ENCODE measurements at regions not wholly inside any gene's neighbourhood (a gene's known extent, or its start where the extent isn't known, plus 50 kb on each side); places are given as distances from the start of the nearest gene placed in this dataset.
"Not testable (repeated sequence)": the region's sequence is repeated elsewhere in the genome, so short reads cannot be mapped to it uniquely, and the experiment has no call there.

GRCh38 chr14:43522191-43522590, 984.9 kb downstream of the FSCB start:
- no peak for DNase-seq

GRCh38 chr14:43503508-43503907, 1003.6 kb downstream of the FSCB start:
- no peak for DNase-seq

DNA sequence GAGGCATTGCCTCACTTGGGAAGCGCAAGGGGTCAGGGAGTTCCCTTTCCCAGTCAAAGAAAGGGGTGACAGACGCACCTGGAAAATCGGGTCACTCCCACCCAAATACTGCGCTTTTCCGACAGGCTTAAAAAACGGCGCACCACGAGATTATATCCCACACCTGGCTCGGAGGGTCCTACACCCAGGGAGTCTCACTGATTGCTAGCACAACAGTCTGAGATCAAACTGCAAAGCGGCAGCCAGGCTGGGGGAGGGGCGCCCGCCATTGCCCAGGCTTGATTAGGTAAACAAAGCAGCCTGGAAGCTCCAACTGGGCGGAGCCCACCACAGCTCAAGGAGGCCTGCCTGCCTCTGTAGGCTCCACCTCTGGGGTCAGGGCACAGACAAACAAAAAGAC, 1014.7 kb downstream of the FSCB start:
- DNase-seq: not testable (repeated sequence)

- peak; percentile 26 for DNase-seq
Measured at GRCh38 chr14:43483415-43483814, 1023.7 kb downstream of the FSCB start.

GRCh38 chr14:43481864-43482263, 1025.2 kb downstream of the FSCB start:
- no peak for DNase-seq

DNA sequence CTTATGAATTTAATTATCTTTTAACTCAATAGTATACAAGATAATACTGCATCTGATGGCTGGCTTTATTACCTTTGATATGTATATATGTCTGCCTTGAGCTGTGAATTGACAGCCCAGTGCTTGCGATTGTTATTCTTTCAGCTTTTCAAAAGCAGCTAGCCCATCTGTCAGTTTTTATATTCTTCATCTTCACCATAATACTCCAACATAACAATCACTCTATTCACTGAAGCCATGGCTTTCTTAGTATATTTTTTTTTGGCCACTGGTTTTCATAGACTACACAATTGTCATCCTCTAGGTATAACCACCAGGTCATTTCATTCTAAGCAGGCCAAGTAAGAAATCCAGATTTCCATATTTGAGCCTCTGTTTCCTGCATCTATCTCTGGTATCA, 1026.1 kb downstream of the FSCB start:
- no peak for DNase-seq

- no peak for DNase-seq
Measured at GRCh38 chr14:43479596-43480195, 1027.4 kb downstream of the FSCB start.

DNA sequence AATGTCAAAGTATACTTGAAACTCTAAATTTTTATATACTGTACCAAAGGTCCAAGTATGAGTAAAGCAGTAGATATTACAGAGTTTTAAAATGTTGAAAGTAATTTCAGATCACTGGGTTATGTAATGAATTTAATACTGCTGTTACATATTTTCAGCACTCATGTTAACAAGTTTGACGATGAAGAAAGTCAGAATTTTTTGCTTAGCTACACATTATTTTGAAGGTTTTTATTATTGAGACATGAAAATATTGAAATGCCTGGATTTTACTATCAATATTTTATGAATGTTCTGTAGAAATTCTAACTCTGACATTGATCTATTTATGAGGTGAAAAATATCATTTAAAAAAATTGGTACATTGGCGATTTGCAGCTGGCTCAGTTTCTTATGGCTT, 1030.3 kb downstream of the FSCB start:
- no peak for DNase-seq

GRCh38 chr14:43475757-43476156, 1031.3 kb downstream of the FSCB start:
- DNase-seq: no peak

GRCh38 chr14:43471595-43471994, 1035.5 kb downstream of the FSCB start:
- DNase-seq: peak; percentile 71

- DNase-seq: no peak
Measured at GRCh38 chr14:43464968-43465367, 1042.1 kb downstream of the FSCB start.

GRCh38 chr14:43449291-43449690, 1057.8 kb downstream of the FSCB start:
- no peak for DNase-seq

GRCh38 chr14:43438056-43438455, 1069.0 kb downstream of the FSCB start:
- DNase-seq: peak; percentile 28

DNA sequence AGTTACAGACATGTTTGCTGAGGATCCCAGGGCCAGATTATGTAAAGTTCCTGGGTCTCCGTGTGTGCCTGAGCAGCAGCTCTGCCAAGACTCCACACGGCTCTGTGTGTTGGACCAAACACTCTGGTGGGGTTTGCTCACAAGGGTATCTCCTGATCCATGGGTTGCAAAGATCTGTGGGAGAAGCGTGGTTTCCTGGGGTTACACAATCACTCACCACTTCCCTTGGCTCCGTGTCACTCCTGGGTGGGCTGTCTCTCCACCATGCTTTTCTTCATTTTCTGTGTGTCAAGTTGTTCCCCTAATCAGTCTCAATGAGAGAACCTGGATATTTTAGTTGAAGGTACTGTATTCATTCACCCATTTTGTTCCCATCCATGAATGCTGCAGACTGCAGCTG, 1088.8 kb downstream of the FSCB start:
- DNase-seq: no peak

DNA sequence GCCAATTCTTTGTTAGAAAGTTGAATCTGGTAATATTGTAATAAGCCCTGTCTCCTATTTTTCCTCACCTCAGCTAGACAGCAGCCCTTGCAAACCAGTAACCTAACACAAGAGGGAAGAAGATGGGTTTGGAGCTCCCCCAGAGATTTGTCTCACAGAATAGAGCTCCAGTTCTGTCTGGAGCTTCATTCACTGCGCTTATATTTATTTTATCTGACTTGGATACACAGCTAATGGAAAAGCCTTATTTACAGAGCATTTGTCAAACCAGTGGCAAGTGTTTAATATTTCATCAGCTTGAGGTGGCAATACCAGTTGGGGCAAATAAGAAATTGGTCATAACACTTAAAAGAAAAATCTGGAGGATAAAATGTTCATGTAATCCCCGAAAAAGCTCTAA, 1094.0 kb downstream of the FSCB start:
- DNase-seq: no peak

GRCh38 chr14:43411841-43412240, 1095.2 kb downstream of the FSCB start:
- no peak for DNase-seq

DNA sequence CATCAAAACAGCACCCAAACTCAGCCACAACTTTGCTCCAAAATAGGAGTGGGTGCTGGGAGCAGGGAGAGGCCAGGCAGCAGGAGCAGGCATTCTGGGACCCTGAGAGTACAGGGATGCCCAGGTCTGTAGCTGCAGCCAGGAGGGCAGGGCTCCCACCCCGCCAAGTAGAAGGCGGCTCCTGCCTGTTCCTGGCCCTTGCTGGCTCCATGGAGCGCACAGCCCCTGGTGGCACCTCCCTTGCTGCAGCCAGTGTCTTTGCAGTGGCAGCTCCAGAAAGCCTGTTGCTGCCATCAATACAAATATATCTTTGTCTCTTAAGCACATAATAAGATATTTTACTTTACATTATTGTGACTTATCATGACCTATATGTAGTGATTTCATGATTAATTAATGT, 1096.5 kb downstream of the FSCB start:
- no peak for DNase-seq

- no peak for DNase-seq
Measured at GRCh38 chr14:43408472-43408871, 1098.6 kb downstream of the FSCB start.

DNA sequence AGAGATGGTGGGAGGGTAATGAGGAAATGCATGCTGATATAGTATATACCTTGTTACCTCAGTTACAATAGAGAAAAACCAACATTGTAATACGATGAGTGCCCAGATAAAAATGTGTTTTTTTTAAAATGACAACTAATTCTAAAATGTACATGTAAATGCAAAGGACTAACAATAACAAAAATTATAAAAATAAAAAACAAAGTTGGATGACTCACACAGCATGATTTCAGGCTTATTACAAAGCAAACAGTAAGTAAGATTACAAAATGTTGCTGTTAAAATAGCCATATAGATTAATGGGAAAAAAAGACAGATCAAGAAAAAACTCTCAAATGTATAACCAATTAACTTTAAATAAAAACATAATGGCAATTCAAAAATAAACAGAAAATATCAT, 1099.4 kb downstream of the FSCB start:
- no peak for DNase-seq

DNA sequence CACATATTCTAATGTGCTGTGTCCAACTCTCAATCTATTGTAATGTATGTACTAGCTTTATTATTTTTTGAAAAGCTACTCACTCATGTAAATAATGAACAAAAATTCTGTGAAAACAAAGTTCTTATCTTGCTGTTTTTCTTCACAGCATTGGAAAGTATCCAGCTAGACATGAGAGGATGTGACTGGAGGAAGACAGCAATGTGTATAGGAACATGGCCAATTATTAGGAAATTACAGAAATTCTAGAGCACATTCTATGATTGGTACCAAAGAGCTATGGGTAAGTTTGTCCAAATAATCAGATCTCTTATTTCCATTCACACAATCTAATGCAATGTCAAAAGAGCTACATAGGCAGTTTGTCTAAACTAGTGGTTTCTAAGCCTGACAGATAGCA, 1100.2 kb downstream of the FSCB start:
- DNase-seq: no peak

DNA sequence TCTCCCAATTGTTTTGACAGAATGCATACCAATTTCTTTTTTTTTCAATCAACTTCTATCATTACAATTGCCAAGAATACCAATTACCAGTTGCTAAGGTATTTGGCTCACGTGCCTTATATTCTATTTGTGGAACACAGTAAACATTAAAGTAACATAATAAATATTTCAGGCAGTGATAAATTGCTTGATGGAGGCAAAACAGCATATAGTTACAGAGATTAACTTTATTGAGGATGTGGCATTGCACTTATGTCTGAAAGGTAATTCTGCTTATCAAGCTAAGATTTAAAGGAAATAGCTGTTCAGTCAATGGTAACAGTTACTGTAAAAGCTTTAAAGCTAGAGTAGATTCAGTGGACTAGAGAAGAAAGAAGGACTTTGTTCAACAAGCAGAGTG, 1107.8 kb downstream of the FSCB start:
- no peak for DNase-seq

GRCh38 chr14:43370565-43370896, 1136.6 kb downstream of the FSCB start:
- not testable (repeated sequence) for DNase-seq

DNA sequence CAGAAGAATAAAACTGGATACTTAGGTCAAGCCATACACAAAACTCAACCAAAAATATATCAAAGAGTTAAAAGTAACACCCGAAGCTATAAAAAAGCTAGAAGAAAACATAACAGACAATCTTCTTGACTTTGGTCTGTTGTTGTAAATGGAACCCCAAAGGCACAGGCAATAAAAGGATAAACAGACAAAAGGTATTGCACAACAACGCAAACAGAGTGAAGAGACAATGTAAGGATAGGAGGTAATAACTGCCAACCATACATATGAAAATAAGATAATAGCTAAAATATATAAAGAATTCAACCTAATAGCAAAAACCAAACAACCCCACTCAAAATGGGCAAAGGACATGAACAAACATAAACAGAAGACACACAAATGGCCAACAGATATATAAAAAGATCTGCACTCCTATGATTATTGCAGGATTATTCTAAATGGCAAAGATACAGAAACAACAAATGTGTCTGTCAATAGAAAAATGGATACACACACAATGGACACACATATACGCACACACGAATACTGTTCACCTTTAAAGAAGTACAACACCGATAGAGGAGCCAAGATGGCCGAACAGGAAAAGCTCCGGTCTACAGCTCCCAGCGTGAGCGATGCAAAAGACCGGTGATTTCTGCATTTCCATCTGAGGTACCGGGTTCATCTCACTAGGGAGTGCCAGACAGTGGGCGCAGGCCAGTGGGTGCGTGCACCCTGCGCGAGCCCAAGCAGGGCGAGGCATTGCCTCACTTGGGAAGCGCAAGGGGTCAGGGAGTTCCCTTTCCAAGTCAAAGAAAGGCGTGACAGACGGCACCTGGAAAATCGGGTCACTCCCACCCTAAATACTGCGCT, 1137.1 kb downstream of the FSCB start:
- no peak for DNase-seq

- DNase-seq: no peak
Measured at GRCh38 chr14:43362586-43362985, 1144.5 kb downstream of the FSCB start.

GRCh38 chr14:43361751-43362150, 1145.3 kb downstream of the FSCB start:
- no peak for DNase-seq

All from NCI-H82 (cell line).